ENCODE measurements at regions not wholly inside any gene's neighbourhood (a gene's known extent, or its start where the extent isn't known, plus 50 kb on each side); places are given as distances from the start of the nearest gene placed in this dataset.

DNA sequence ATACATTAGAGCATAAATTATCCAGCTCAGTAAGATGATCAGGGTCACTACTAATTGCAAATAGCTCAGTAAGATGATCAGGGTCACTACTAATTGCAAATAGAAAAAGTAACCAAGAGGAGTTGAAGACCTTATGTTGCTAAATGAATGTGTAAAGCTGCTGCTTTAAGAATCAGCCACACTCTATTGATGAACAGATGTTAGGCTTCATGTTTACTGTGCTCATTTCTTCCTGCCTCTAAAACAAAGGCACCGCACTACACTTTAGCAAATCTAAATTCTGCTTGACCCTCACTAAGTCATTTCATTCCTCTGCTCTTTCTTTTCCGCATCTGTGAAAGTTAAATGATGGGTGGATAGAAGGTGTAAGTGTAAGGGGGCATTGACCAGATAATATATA is 92.6 kb upstream of the PLSCR4 start:
- Histone ChIP-seq H3K4me1 (no peaks in the 10 kb centered on the region), H3K9me3 (ENCODE audit: control insufficient read depth, low read length) (no peaks in the 10 kb centered on the region), H3K36me3 (ENCODE audit: control insufficient read depth, insufficient read depth, low read length) (no peaks in the 10 kb centered on the region), H3K27ac (no peak overlapping the region), H3K79me2 (no peaks in the 10 kb centered on the region), H3K27me3 (ENCODE audit: control insufficient read depth, insufficient read depth, low read length) (no peaks in the 10 kb centered on the region), H3K4me3 (ENCODE audit: low read depth, low read length) (no peak overlapping the region), H3K9ac (no peak overlapping the region), H3K4me2 (ENCODE audit: low read length) (no peak overlapping the region), H2AFZ (no peak overlapping the region)
- TF ChIP-seq, protein P1, sequence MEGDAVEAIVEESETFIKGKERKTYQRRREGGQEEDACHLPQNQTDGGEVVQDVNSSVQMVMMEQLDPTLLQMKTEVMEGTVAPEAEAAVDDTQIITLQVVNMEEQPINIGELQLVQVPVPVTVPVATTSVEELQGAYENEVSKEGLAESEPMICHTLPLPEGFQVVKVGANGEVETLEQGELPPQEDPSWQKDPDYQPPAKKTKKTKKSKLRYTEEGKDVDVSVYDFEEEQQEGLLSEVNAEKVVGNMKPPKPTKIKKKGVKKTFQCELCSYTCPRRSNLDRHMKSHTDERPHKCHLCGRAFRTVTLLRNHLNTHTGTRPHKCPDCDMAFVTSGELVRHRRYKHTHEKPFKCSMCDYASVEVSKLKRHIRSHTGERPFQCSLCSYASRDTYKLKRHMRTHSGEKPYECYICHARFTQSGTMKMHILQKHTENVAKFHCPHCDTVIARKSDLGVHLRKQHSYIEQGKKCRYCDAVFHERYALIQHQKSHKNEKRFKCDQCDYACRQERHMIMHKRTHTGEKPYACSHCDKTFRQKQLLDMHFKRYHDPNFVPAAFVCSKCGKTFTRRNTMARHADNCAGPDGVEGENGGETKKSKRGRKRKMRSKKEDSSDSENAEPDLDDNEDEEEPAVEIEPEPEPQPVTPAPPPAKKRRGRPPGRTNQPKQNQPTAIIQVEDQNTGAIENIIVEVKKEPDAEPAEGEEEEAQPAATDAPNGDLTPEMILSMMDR (IDR thresholded peaks at IDR 0.05): no peak

DNA sequence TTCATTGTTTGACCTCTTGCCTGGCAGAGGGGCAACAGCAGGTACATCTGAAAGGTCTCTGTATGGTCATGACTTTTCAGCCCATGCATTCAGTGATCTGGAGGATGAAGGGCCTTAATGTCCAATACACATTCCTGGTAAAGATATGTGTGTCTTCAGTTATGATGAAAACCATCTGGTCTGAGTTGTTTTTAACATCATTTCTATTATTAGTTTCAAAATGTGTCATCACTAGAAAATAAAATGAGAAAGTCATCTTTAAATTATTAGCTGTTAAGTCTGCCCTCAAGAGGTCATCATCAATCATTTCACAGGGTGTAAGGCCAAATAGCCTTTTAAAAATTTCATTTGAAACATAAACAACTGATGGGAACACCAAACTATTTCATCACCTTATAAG is 92.1 kb upstream of the PLSCR4 start:
- TF ChIP-seq, protein P1 (IDR thresholded peaks at IDR 0.05): no peak
- no peaks in the 10 kb centered on the region for H3K9me3 ChIP-seq (ENCODE audit: control insufficient read depth, low read length)
- H3K27ac ChIP-seq: no peak overlapping the region
- no peak overlapping the region for H3K4me2 ChIP-seq (ENCODE audit: low read length)
- H3K4me3 ChIP-seq (ENCODE audit: low read depth, low read length): no peak overlapping the region
- no peak overlapping the region for H2AFZ ChIP-seq
- H3K27me3 ChIP-seq (ENCODE audit: control insufficient read depth, insufficient read depth, low read length): no peaks in the 10 kb centered on the region
- H3K9ac ChIP-seq: no peak overlapping the region
- no peaks in the 10 kb centered on the region for H3K79me2 ChIP-seq
- H3K4me1 ChIP-seq: no peaks in the 10 kb centered on the region
- no peaks in the 10 kb centered on the region for H3K36me3 ChIP-seq (ENCODE audit: control insufficient read depth, insufficient read depth, low read length)

DNA sequence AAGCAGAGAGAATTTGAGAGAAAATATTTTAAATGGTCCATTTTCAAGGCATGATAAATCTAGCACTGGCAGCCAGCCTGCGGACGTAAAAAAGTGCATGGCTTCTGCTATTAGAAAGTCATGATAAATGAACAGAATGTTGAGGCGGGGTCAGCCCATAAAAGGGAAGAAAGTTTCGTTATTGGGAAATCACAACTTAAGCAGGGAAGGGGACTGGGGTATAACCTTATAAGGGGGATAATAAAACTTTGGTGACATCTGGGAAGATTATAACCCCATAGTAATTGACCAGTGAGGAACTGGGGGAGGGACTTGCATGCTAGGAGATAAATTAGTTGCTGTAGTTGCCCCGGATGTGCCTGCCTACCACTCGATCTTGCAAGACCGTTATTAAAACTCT is 88.4 kb upstream of the PLSCR4 start:
- TF ChIP-seq, protein P1 (IDR thresholded peaks at IDR 0.05): no peak
- Histone ChIP-seq H3K4me3 (ENCODE audit: low read depth, low read length) (no peak overlapping the region), H3K27ac (no peak overlapping the region)

DNA sequence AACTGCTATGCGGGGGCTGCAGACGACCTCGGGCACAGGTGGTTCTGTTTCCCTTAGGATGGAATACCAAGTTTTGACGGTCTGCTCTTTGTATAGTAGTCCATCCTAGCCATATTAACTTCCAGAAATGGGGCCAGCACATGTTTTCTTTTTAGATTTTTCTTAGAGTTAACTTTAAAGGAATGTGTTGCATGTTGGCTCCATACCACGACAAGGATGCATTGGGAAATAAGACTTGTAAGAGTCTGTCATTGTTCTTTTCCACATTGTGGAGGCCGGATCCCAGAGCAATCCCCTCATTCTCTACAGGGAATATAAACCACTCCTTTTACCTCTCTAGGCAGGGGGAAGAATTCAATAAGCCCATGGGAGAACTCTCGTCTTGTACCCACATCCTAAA is 87.1 kb upstream of the PLSCR4 start:
- Histone ChIP-seq H3K36me3 (ENCODE audit: control insufficient read depth, insufficient read depth, low read length) (no peaks in the 10 kb centered on the region), H3K9me3 (ENCODE audit: control insufficient read depth, low read length) (no peaks in the 10 kb centered on the region), H3K4me3 (ENCODE audit: low read depth, low read length) (no peak overlapping the region), H3K79me2 (no peaks in the 10 kb centered on the region), H3K27ac (no peak overlapping the region), H2AFZ (no peak overlapping the region), H3K9ac (no peak overlapping the region), H3K27me3 (ENCODE audit: control insufficient read depth, insufficient read depth, low read length) (no peaks in the 10 kb centered on the region), H3K4me2 (ENCODE audit: low read length) (no peak overlapping the region), H3K4me1 (no peaks in the 10 kb centered on the region)
- TF ChIP-seq, protein P1 (IDR thresholded peaks at IDR 0.05): no peak

More for the DNA sequence above, 88.4 kb upstream of the PLSCR4 start:
- Histone ChIP-seq H3K4me1 (no peaks in the 10 kb centered on the region), H2AFZ (no peak overlapping the region), H3K9ac (no peak overlapping the region), H3K36me3 (ENCODE audit: control insufficient read depth, insufficient read depth, low read length) (no peaks in the 10 kb centered on the region), H3K79me2 (no peaks in the 10 kb centered on the region), H3K4me2 (ENCODE audit: low read length) (no peak overlapping the region), H3K9me3 (ENCODE audit: control insufficient read depth, low read length) (no peaks in the 10 kb centered on the region), H3K27me3 (ENCODE audit: control insufficient read depth, insufficient read depth, low read length) (no peaks in the 10 kb centered on the region)

DNA sequence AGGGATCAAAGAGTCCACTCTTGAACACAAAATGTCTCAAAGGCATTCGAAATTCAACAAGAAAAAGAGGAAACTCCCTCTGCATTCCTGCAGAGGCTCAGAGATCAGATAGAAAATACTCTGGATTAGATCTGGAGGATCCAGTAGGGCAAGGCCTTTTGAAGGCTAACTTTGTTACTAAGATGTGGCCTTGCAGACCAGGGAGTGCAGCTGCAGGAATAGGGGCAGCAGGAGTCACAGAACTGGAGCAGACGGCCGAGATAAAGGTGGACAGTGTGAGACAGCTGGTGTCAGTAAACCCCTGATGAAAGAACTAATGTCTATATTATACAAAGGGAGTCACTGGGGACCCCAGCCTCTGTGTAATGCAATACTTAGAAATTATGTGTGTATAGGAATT is 84.5 kb upstream of the PLSCR4 start:
- H3K4me1 ChIP-seq: no peaks in the 10 kb centered on the region
- H3K27me3 ChIP-seq (ENCODE audit: control insufficient read depth, insufficient read depth, low read length): no peaks in the 10 kb centered on the region
- no peaks in the 10 kb centered on the region for H3K36me3 ChIP-seq (ENCODE audit: control insufficient read depth, insufficient read depth, low read length)
- no peaks in the 10 kb centered on the region for H3K79me2 ChIP-seq
- no peak overlapping the region for H3K4me2 ChIP-seq (ENCODE audit: low read length)
- no peaks in the 10 kb centered on the region for H3K9me3 ChIP-seq (ENCODE audit: control insufficient read depth, low read length)
- no peak overlapping the region for H3K9ac ChIP-seq
- H3K4me3 ChIP-seq (ENCODE audit: low read depth, low read length): no peak overlapping the region
- TF ChIP-seq, protein P1 (IDR thresholded peaks at IDR 0.05): no peak
- H3K27ac ChIP-seq: no peak overlapping the region
- H2AFZ ChIP-seq: no peak overlapping the region

Measured in parathyroid adenoma (tissue), 2 donors.